ENCODE measurements at regions not wholly inside any gene's neighbourhood (a gene's known extent, or its start where the extent isn't known, plus 50 kb on each side); places are given as distances from the start of the nearest gene placed in this dataset.

DNA sequence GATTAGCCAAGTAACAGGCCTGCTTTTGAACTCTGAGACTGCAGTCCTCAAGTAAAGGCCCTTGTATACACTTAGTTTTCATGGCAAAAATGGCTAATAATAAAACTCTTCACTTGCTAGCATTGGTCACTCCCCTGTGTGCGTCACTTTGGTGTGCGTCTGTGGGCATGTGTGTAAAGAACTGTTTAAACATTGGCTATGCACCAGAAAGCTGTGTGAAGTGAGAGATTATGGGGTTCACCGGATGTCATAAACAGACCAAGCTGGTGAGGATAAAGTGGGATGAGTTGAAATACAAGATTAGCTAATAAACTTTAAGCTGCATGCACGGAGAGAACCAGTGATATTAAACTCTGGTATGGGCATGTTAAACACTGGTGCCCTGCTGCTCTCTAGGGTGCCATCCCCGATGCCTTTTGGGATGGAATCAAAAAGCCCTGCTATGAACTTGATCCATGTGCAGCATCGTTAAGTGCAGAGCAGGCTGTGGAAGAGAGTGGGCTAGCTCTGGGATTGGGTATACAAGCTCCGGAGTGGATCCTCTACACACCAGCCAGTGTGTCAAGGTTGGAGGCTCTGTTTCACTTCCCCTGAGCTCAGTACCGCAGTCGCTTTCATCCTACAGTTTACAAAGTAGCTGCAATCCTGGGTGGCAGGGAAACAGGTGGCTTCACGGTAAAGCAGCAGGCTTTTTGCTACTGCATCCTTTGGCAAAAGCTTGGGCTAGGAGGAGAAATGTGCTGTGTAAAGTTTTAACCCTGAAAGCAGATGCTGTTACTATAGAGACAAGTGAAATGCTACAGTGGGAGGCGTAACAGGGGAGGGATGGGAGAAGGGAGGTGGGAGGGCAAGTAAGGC, 108.3 kb upstream of the SLC4A4 start:
- TF ChIP-seq, protein P1, sequence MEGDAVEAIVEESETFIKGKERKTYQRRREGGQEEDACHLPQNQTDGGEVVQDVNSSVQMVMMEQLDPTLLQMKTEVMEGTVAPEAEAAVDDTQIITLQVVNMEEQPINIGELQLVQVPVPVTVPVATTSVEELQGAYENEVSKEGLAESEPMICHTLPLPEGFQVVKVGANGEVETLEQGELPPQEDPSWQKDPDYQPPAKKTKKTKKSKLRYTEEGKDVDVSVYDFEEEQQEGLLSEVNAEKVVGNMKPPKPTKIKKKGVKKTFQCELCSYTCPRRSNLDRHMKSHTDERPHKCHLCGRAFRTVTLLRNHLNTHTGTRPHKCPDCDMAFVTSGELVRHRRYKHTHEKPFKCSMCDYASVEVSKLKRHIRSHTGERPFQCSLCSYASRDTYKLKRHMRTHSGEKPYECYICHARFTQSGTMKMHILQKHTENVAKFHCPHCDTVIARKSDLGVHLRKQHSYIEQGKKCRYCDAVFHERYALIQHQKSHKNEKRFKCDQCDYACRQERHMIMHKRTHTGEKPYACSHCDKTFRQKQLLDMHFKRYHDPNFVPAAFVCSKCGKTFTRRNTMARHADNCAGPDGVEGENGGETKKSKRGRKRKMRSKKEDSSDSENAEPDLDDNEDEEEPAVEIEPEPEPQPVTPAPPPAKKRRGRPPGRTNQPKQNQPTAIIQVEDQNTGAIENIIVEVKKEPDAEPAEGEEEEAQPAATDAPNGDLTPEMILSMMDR (IDR thresholded peaks at IDR 0.05): no peak
- H3K27me3 ChIP-seq (ENCODE audit: insufficient read depth in 3 of 3, low read length in 2 of 3): no peaks in the 10 kb centered on the region
- H3K27ac ChIP-seq: peak overlapping the region; percentile 85
- H3K4me1 ChIP-seq: peaks cover 24% of the 10 kb centered on the region
- H3K36me3 ChIP-seq (ENCODE audit: insufficient read depth in 1 of 2, low read depth in 1 of 2): no peaks in the 10 kb centered on the region
- H3K9me3 ChIP-seq: no peaks in the 10 kb centered on the region
- DNase-seq (no peak), ATAC-seq (peak; percentile 3 to 29 (median 12))
- peak overlapping the region; percentile 51 for H3K4me3 ChIP-seq
- intact Hi-C loops (cut with DNase I): loop anchor here (2.0 to 10.0 kb wide), 5 partner anchors 43 to 484 kb away; no protein-coding TSS in a partner anchor
- WGBS, 3 donors: 33 to 45% (median 33%) methylated on average over 11 of the region's 11 CpGs

DNA sequence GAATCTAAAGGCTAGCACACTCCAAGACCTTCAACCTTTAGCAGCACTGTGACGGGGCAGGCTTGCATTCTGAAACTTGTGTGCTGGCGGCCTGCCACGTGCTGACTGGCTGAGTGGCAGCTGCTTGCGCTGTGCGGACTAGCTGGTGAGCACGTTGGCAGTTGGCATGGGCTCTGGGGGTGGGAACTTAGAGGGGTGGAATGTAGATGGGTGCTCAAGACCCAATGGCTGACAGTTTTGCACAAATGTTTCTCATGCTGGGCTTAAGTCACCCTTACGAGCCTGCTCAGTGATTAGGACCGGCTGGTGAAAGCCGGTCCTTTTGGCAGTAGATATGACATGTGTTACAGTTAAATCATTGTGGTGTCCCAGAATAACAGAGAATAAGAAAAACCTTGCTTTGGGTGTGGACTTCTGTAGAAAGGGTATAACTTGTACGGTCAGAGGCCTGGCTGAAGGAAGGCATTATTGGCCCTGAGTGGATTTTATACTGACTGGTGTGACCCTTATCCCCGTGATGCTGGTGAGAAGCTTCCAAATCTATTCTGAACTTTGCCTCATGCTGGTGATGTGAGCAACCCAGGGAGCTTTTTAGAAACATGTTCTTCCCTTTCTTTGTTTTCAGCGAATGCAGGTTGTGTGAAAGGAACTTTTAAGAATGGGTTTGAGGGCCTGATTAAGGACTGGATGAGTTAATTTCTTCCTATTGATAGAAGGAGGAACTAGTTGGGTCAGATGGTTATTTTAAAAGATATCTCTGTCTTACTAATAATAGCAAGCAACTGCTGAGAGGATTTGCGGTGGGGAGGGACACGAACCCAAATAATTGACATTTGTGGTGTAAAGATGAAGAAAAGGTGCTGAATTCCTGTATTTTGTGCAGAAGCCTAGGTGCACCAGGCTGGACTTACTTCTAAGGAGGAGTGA, 107.4 kb upstream of the SLC4A4 start:
- H3K27me3 ChIP-seq (ENCODE audit: insufficient read depth in 3 of 3, low read length in 2 of 3): no peaks in the 10 kb centered on the region
- no peaks in the 10 kb centered on the region for H3K36me3 ChIP-seq (ENCODE audit: insufficient read depth in 1 of 2, low read depth in 1 of 2)
- peak; percentile 86 to 95 for DNase-seq
- H3K27ac ChIP-seq: peak overlapping the region; percentile 85
- intact Hi-C loops (cut with DNase I): loop anchor here (2.0 to 10.0 kb wide), 5 partner anchors 44 to 483 kb away; no protein-coding TSS in a partner anchor
- peaks cover 24% of the 10 kb centered on the region for H3K4me1 ChIP-seq
- 19 to 31% (median 22%) methylated on average over 14 of the region's 14 CpGs for WGBS, 3 donors
- peak; percentile 92 to 94 (median 94) for ATAC-seq
- H3K9me3 ChIP-seq: no peaks in the 10 kb centered on the region
- H3K4me3 ChIP-seq: peak overlapping the region; percentile 51
- TF ChIP-seq, protein P1 (IDR thresholded peaks at IDR 0.05): no peak

DNA sequence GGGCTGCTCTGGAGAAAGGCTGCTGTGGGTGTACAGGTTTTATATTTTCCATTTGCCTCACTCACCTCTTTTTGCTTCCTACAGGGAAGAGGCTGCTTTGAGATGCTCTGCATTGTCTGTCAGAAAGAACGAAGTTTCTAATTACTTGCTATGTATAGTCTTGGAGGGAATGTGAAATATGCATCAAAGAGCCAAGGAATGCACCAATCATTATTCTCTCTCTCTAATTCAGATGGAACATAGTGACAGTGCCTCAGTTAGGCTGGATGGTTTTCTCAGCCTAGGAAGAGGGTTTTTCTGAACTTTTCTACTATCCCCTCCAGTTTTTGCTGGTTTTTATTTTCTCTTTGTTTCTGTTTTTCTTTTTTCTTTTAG, 106.8 kb upstream of the SLC4A4 start:
- intact Hi-C loops (cut with DNase I): loop anchor here (5.0 to 10.0 kb wide), 4 partner anchors 45 to 483 kb away; no protein-coding TSS in a partner anchor
- no peaks in the 10 kb centered on the region for H3K36me3 ChIP-seq (ENCODE audit: insufficient read depth in 1 of 2, low read depth in 1 of 2)
- DNase-seq: no peak
- peaks cover 24% of the 10 kb centered on the region for H3K4me1 ChIP-seq
- TF ChIP-seq, protein P1 (IDR thresholded peaks at IDR 0.05): no peak
- 17 to 27% (median 22%) methylated on average over 1 of the region's 1 CpG for WGBS, 3 donors
- H3K4me3 ChIP-seq: no peak overlapping the region
- peak overlapping the region; percentile 85 for H3K27ac ChIP-seq
- ATAC-seq: no peak
- H3K9me3 ChIP-seq: no peaks in the 10 kb centered on the region
- no peaks in the 10 kb centered on the region for H3K27me3 ChIP-seq (ENCODE audit: insufficient read depth in 3 of 3, low read length in 2 of 3)

DNA sequence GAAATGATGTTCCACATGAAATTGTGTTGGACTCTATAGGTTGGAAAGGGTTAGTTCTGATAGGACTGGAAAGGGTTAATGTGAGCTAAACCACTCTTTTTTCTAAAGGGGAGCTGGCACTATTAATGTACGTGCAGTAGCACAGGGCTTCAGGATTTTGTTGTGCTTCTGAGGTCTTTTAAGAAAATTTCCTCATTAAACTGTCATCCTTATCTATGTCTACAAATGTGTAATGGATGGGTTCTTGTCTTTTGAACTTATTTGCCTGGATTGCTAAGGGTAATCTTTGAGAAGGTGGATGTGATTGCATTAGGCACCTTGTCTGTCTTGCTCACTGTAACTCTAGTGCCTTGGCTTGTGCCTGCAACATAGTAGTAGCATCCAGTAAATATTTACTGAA, 106.0 kb upstream of the SLC4A4 start:
- peaks cover 24% of the 10 kb centered on the region for H3K4me1 ChIP-seq
- H3K27me3 ChIP-seq (ENCODE audit: insufficient read depth in 3 of 3, low read length in 2 of 3): no peaks in the 10 kb centered on the region
- no peak for ATAC-seq
- TF ChIP-seq, protein P1 (IDR thresholded peaks at IDR 0.05): no peak
- no peak for DNase-seq
- no peak overlapping the region for H3K4me3 ChIP-seq
- intact Hi-C loops (cut with DNase I): loop anchor here (5.0 to 10.0 kb wide), 4 partner anchors 46 to 482 kb away; no protein-coding TSS in a partner anchor
- no peaks in the 10 kb centered on the region for H3K36me3 ChIP-seq (ENCODE audit: insufficient read depth in 1 of 2, low read depth in 1 of 2)
- no peaks in the 10 kb centered on the region for H3K9me3 ChIP-seq
- H3K27ac ChIP-seq: peak overlapping the region; percentile 10
- 42 to 68% (median 65%) methylated on average over 1 of the region's 1 CpG for WGBS, 3 donors
